BE2C (cell line): ENCODE measurements at regions not wholly inside any gene's neighbourhood (a gene's known extent, or its start where the extent isn't known, plus 50 kb on each side); places are given as distances from the start of the nearest gene placed in this dataset.

Source experiments
- DNase-seq: peaks from one replicate; pipeline ENCODE4 v3.0.0-alpha.2; 2020
- H3K27me3 ChIP-seq: fragments of 250-450 bp; sonication (Bioruptor Pico); 2 replicates; pipeline ENCODE4 v1.5.1; 2020; ENCODE audit warnings: mild to moderate bottlenecking
- H3K36me3 ChIP-seq: fragments of 250-450 bp; sonication (Bioruptor Pico); 2 replicates; pipeline ENCODE4 v1.5.1; 2020; ENCODE audit warnings: mild to moderate bottlenecking
- H3K4me1 ChIP-seq: fragments of 250-450 bp; sonication (Bioruptor Pico); 2 replicates; pipeline ENCODE4 v1.5.1; 2020
- H3K4me3 ChIP-seq: 2 replicates; pipeline ENCODE4 v1.5.1; 2011; ENCODE audit warnings: low read depth, low read length
- H3K9me3 ChIP-seq: fragments of 250-450 bp; sonication (Bioruptor Pico); 2 replicates; pipeline ENCODE4 v1.5.1; 2020
- CTCF ChIP-seq: IDR thresholded peaks from 2 replicates; pipeline ENCODE4 v1.5.1; 2012; ENCODE audit warnings: mild to moderate bottlenecking, low read depth, low read length

GRCh38 chr1:102431253-102431652 is 434.5 kb upstream of the OLFM3 start:
- Histone ChIP-seq H3K4me1 (no peaks in the 10 kb centered on the region), H3K36me3 (no peaks in the 10 kb centered on the region), H3K27me3 (no peaks in the 10 kb centered on the region), H3K4me3 (no peak overlapping the region), H3K9me3 (no peaks in the 10 kb centered on the region)
- TF ChIP-seq CTCF, result no peak
- DNase-seq, result no peak

- no peaks in the 10 kb centered on the region for H3K9me3 ChIP-seq
- no peak for TF ChIP-seq CTCF
- H3K4me1 ChIP-seq, result no peaks in the 10 kb centered on the region
- no peak for DNase-seq
- H3K27me3 ChIP-seq, result no peaks in the 10 kb centered on the region
- H3K36me3 ChIP-seq, result no peaks in the 10 kb centered on the region
- H3K4me3 ChIP-seq, result no peak overlapping the region
Observed at GRCh38 chr1:102420034-102420433, 423.3 kb upstream of the OLFM3 start.
